Lower leg skin (tissue), 3 donors: ENCODE measurements at regions not wholly inside any gene's neighbourhood (a gene's known extent, or its start where the extent isn't known, plus 50 kb on each side); places are given as distances from the start of the nearest gene placed in this dataset.
"Not testable (repeated sequence)": the region's sequence is repeated elsewhere in the genome, so short reads cannot be mapped to it uniquely, and the experiment has no call there.

Experiments used
- CTCF ChIP-seq, 3 donors: fragments of 450-650 bp; IDR thresholded peaks; one replicate each; pipeline ENCODE4 v1.5.1; 2016; ENCODE audit warnings: antibody characterized with exemption in 3 of 3, mild to moderate bottlenecking in 3 of 3, moderate library complexity in 2 of 3
- POLR2A ChIP-seq, 2 donors: fragments of 450-650 bp; IDR thresholded peaks; one replicate each; pipeline ENCODE4 v1.6.1; 2016 to 2017; ENCODE audit warnings: antibody characterized with exemption in 2 of 2, mild to moderate bottlenecking in 1 of 2, moderate library complexity in 1 of 2

GRCh38 chr5:34378498-34378897 lies 277.6 kb upstream of the RAI14 start:
- not testable (repeated sequence) for TF ChIP-seq CTCF, POLR2A (IDR thresholded peaks at IDR 0.05)
